ENCODE measurements at regions not wholly inside any gene's neighbourhood (a gene's known extent, or its start where the extent isn't known, plus 50 kb on each side); places are given as distances from the start of the nearest gene placed in this dataset.

DNA sequence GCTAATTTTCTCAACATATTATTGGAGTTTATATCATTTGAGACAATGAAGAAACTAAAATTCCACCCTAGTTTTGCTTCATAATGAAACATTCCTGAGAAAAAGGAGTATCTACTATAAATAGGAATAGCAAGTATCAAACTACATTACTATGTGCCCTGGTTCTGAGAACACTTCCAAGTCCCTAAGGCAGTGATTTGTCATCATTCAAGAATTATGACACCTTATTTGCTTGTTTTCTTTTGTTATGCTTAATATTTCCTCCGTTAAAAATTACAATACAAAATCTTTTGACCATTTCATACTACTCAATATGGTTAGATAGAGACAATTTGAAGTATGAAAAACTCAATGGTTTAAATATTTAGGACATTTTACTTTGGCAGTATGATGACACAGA is 707.8 kb upstream of the GOLIM4 start:
- TF ChIP-seq, protein P1, sequence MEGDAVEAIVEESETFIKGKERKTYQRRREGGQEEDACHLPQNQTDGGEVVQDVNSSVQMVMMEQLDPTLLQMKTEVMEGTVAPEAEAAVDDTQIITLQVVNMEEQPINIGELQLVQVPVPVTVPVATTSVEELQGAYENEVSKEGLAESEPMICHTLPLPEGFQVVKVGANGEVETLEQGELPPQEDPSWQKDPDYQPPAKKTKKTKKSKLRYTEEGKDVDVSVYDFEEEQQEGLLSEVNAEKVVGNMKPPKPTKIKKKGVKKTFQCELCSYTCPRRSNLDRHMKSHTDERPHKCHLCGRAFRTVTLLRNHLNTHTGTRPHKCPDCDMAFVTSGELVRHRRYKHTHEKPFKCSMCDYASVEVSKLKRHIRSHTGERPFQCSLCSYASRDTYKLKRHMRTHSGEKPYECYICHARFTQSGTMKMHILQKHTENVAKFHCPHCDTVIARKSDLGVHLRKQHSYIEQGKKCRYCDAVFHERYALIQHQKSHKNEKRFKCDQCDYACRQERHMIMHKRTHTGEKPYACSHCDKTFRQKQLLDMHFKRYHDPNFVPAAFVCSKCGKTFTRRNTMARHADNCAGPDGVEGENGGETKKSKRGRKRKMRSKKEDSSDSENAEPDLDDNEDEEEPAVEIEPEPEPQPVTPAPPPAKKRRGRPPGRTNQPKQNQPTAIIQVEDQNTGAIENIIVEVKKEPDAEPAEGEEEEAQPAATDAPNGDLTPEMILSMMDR (IDR thresholded peaks at IDR 0.05), result no peak
- TF ChIP-seq POLR2A (IDR thresholded peaks at IDR 0.05), result no peak

Data from suprapubic skin (tissue), 3 donors.